ENCODE measurements at regions not wholly inside any gene's neighbourhood (a gene's known extent, or its start where the extent isn't known, plus 50 kb on each side); places are given as distances from the start of the nearest gene placed in this dataset.
"Not testable (repeated sequence)": the region's sequence is repeated elsewhere in the genome, so short reads cannot be mapped to it uniquely, and the experiment has no call there.

- no peak for DNase-seq
These were observed 295.9 kb upstream of the ADGRL4 start for GRCh38 chr1:79302380-79302930.

GRCh38 chr1:79295967-79296366 is 289.4 kb upstream of the ADGRL4 start:
- no peak for DNase-seq

GRCh38 chr1:79293611-79294010 is 287.1 kb upstream of the ADGRL4 start:
- DNase-seq: no peak

- no peak for DNase-seq
These were observed 284.5 kb upstream of the ADGRL4 start for GRCh38 chr1:79290927-79291474.

- DNase-seq: no peak
These were observed 281.5 kb upstream of the ADGRL4 start for GRCh38 chr1:79287982-79288381.

GRCh38 chr1:79285667-79286066 is 279.1 kb upstream of the ADGRL4 start:
- DNase-seq: no peak

- DNase-seq: no peak
These were observed 276.9 kb upstream of the ADGRL4 start for GRCh38 chr1:79283451-79283850.

- DNase-seq: no peak
These were observed 274.9 kb upstream of the ADGRL4 start for GRCh38 chr1:79281442-79281841.

GRCh38 chr1:79271759-79272158 is 265.2 kb upstream of the ADGRL4 start:
- DNase-seq: no peak

GRCh38 chr1:79264975-79265818 is 258.7 kb upstream of the ADGRL4 start:
- no peak for DNase-seq

- DNase-seq: no peak
These were observed 257.8 kb upstream of the ADGRL4 start for GRCh38 chr1:79264285-79264684.

GRCh38 chr1:79262745-79263258 is 256.3 kb upstream of the ADGRL4 start:
- peak; percentile 4 for DNase-seq

- DNase-seq: peak; percentile 59
These were observed 253.1 kb upstream of the ADGRL4 start for GRCh38 chr1:79259390-79260336.

GRCh38 chr1:79255421-79255820 is 248.9 kb upstream of the ADGRL4 start:
- no peak for DNase-seq

- no peak for DNase-seq
These were observed 246.1 kb upstream of the ADGRL4 start for GRCh38 chr1:79252598-79252997.

GRCh38 chr1:79239840-79240239 is 233.3 kb upstream of the ADGRL4 start:
- no peak for DNase-seq

GRCh38 chr1:79235301-79236002 is 228.9 kb upstream of the ADGRL4 start:
- peak; percentile 17 for DNase-seq

- DNase-seq: peak; percentile 4
These were observed 226.3 kb upstream of the ADGRL4 start for GRCh38 chr1:79232818-79233217.

GRCh38 chr1:79230751-79231150 is 224.2 kb upstream of the ADGRL4 start:
- DNase-seq: not testable (repeated sequence)

GRCh38 chr1:79226963-79227362 is 220.4 kb upstream of the ADGRL4 start:
- no peak for DNase-seq

GRCh38 chr1:79224537-79224936 is 218.0 kb upstream of the ADGRL4 start:
- no peak for DNase-seq

- no peak for DNase-seq
These were observed 214.0 kb upstream of the ADGRL4 start for GRCh38 chr1:79220509-79220908.
